ENCODE measurements at regions not wholly inside any gene's neighbourhood (a gene's known extent, or its start where the extent isn't known, plus 50 kb on each side); places are given as distances from the start of the nearest gene placed in this dataset.
"Not testable (repeated sequence)": the region's sequence is repeated elsewhere in the genome, so short reads cannot be mapped to it uniquely, and the experiment has no call there.

- not testable (repeated sequence) for TF ChIP-seq EP300 (conservative IDR thresholded peaks at IDR 0.05; ENCODE audit: poor library complexity, severe bottlenecking); EZH2 (IDR thresholded peaks at IDR 0.05; ENCODE audit: borderline replicate concordance, insufficient read depth, low read length, poor library complexity, severe bottlenecking); CTCF (IDR thresholded peaks at IDR 0.05; ENCODE audit: poor library complexity, severe bottlenecking); MXI1 (conservative IDR thresholded peaks at IDR 0.05; ENCODE audit: poor library complexity, severe bottlenecking); POLR2AphosphoS5 (IDR thresholded peaks at IDR 0.05); RAD21 (conservative IDR thresholded peaks at IDR 0.05)
Measured at GRCh38 chr3:11735111-11735510, 91.4 kb upstream of the VGLL4 start.

All from neural cell (in vitro differentiated cells).